ENCODE measurements at regions not wholly inside any gene's neighbourhood (a gene's known extent, or its start where the extent isn't known, plus 50 kb on each side); places are given as distances from the start of the nearest gene placed in this dataset.

DNA sequence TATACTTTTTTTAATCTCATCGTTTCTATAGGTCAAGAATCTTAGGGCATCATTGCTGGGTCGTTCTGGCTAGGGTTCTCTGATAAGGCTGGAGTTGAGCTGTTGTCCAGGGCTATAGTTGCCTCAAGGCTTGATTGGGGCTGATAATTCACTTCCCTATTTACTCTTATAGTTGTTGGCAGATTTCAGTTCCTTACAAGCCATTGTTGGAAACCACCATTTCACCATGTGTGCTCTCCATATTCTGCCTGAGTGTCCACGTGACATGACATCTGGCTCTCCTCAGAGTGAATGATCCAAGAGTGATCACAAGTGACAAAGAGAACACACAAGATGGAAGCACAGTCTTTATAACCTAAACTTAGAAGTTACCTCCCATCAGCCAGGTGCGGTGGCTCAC lies 852.2 kb downstream of the EFNA5 start:
- Histone ChIP-seq H2AK5ac (ENCODE audit: insufficient read length, low read length) (no peak overlapping the region), H3K79me2 (ENCODE audit: insufficient read depth, low read length) (no peaks in the 10 kb centered on the region), H3K14ac (ENCODE audit: insufficient read depth, low read length) (no peak overlapping the region), H3K27me3 (ENCODE audit: insufficient read depth, low read length) (no peaks in the 10 kb centered on the region), H3K4ac (ENCODE audit: low read depth, low read length) (no peak overlapping the region), H3K9ac (ENCODE audit: extremely low read depth, insufficient read length, low read length) (no peak overlapping the region), H3K23ac (ENCODE audit: insufficient read length, low read depth, low read length) (no peak overlapping the region), H3K79me1 (ENCODE audit: insufficient read depth, low read depth, low read length, poor library complexity, severe bottlenecking) (no peaks in the 10 kb centered on the region), H4K5ac (ENCODE audit: insufficient read length, low read depth, low read length) (no peak overlapping the region), H3T11ph (ENCODE audit: low read length) (no peak overlapping the region), H3K4me1 (ENCODE audit: insufficient read depth, low read length) (no peaks in the 10 kb centered on the region), H3K23me2 (ENCODE audit: insufficient read length, low read depth, low read length, poor library complexity, severe bottlenecking) (no peaks in the 10 kb centered on the region), H4K8ac (replicated peaks; ENCODE audit: insufficient read length, low read depth, low read length) (no peak overlapping the region), H4K91ac (ENCODE audit: insufficient read length, low read depth, low read length) (no peak overlapping the region), H2BK120ac (ENCODE audit: low read depth, low read length, poor library complexity, severe bottlenecking) (no peak overlapping the region), H2BK12ac (ENCODE audit: insufficient read length, low read depth, low read length) (no peak overlapping the region), H2BK5ac (ENCODE audit: insufficient read length, low read length) (no peak overlapping the region), H3K9me3 (ENCODE audit: control insufficient read depth, low read depth, low read length) (no peaks in the 10 kb centered on the region), H4K20me1 (ENCODE audit: control insufficient read depth, insufficient read depth, insufficient read length) (no peaks in the 10 kb centered on the region), H3K27ac (ENCODE audit: insufficient read length, low read depth, low read length) (no peak overlapping the region), H2AFZ (ENCODE audit: low read length) (no peak overlapping the region), H3K18ac (ENCODE audit: insufficient read length, low read depth, low read length) (no peak overlapping the region), H3K4me2 (ENCODE audit: insufficient read depth, insufficient read length, low read length) (no peak overlapping the region), H2BK15ac (ENCODE audit: low read depth, low read length) (no peak overlapping the region), H2BK20ac (ENCODE audit: low read depth, low read length, poor library complexity, severe bottlenecking) (no peak overlapping the region), H3K56ac (ENCODE audit: insufficient read length, low read depth, low read length) (no peak overlapping the region)
- no peaks in the 10 kb centered on the region for H3K27me3 Mint-ChIP-seq (ENCODE audit: low read depth)
- H3K36me3 Mint-ChIP-seq (ENCODE audit: insufficient read depth in 1 of 3, low read depth in 3 of 3): no peaks in the 10 kb centered on the region
- H3K27ac Mint-ChIP-seq: no peak overlapping the region
- no CpG with 5 or more reads among the region's 4 CpGs for WGBS (ENCODE audit: extremely low coverage, insufficient read length, low lambda C conversion rate)
- no peaks in the 10 kb centered on the region for H3K9me3 Mint-ChIP-seq
- no peak overlapping the region for H3K4me3 Mint-ChIP-seq
- H3K4me1 Mint-ChIP-seq: no peaks in the 10 kb centered on the region
- no peak for DNase-seq
- TF ChIP-seq, protein P1, sequence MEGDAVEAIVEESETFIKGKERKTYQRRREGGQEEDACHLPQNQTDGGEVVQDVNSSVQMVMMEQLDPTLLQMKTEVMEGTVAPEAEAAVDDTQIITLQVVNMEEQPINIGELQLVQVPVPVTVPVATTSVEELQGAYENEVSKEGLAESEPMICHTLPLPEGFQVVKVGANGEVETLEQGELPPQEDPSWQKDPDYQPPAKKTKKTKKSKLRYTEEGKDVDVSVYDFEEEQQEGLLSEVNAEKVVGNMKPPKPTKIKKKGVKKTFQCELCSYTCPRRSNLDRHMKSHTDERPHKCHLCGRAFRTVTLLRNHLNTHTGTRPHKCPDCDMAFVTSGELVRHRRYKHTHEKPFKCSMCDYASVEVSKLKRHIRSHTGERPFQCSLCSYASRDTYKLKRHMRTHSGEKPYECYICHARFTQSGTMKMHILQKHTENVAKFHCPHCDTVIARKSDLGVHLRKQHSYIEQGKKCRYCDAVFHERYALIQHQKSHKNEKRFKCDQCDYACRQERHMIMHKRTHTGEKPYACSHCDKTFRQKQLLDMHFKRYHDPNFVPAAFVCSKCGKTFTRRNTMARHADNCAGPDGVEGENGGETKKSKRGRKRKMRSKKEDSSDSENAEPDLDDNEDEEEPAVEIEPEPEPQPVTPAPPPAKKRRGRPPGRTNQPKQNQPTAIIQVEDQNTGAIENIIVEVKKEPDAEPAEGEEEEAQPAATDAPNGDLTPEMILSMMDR (conservative IDR thresholded peaks at IDR 0.05): no peak
